ENCODE measurements at regions not wholly inside any gene's neighbourhood (a gene's known extent, or its start where the extent isn't known, plus 50 kb on each side); places are given as distances from the start of the nearest gene placed in this dataset.
A peak's percentile ranks its signal among the peaks of the same experiment; 100 is the strongest.

DNA sequence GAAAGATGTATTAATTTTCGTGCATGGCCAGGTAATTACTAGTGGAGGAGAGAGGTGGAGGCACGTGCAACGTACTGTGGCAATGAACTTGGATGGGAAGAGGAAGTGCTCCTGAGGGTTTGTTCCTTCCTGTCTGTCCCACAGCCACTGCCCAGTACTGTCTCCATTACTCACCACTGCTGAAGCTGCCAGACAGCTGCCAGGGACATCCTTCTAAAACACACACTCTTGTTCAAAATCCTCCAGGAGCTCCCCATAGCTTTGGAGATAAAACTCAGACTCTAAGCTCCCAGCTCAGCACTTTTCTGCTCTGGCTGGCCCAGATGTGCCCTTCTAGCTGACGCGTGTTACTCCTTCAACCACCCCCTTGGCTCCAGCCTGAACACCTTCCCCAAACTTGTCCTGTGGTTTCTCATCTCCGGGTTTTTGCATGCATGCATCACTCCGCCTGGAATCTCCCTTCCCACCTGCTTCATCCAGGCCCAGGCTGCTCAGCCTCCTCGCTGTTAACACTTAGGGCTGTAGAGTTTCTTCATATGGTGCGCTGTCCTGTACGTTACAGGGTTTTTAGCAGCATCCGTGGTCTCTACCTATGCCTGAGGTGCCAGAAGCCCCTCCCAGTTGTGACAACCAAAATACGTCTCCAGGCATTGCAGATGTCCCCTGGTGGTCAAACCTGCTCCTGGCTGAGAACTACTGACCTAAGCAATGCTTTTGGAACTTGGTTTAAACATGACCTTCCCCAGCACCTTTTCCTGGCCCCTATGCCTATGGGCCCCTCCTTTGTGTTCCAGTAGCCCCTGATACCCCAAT, 69.5 kb downstream of the C11orf91 start:
- H3K4me3 ChIP-seq (ENCODE audit: low read length): no peak overlapping the region
- no peaks in the 10 kb centered on the region for H3K4me1 ChIP-seq (ENCODE audit: control insufficient read depth, insufficient read depth, low read length)
- H3K27ac ChIP-seq (ENCODE audit: low read depth, low read length): no peak overlapping the region
- no peaks in the 10 kb centered on the region for H3K27me3 ChIP-seq (ENCODE audit: control insufficient read depth, insufficient read depth, low read length)
- H3K36me3 ChIP-seq (ENCODE audit: control insufficient read depth, insufficient read depth, low read length): no peaks in the 10 kb centered on the region
- no peak overlapping the region for H3K9ac ChIP-seq (ENCODE audit: low read length)

DNA sequence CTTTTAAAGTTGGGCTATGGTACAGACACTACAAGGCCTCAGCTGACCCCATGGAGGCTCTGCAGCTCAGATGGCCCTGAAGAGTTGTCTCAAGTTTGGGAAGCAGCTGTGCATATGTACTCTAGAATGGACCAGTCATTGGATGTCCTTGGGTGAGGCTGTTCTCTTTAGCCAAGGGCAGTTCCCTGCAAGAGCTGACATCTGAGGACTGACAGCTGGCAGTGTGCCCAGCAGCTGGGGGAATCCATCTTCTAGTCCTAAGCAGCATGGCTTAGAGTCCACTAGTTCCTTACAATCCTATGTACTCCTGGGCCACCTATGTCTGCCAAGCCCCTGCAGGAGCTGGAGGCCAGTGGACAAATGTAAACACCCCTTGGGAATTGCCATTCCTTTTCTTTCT, 76.5 kb downstream of the C11orf91 start:
- Histone ChIP-seq H3K4me3 (ENCODE audit: low read length) (no peak overlapping the region), H3K27ac (ENCODE audit: low read depth, low read length) (no peak overlapping the region), H3K4me1 (ENCODE audit: control insufficient read depth, insufficient read depth, low read length) (no peaks in the 10 kb centered on the region), H3K36me3 (ENCODE audit: control insufficient read depth, insufficient read depth, low read length) (no peaks in the 10 kb centered on the region), H3K27me3 (ENCODE audit: control insufficient read depth, insufficient read depth, low read length) (no peaks in the 10 kb centered on the region), H3K9ac (ENCODE audit: low read length) (no peak overlapping the region)

DNA sequence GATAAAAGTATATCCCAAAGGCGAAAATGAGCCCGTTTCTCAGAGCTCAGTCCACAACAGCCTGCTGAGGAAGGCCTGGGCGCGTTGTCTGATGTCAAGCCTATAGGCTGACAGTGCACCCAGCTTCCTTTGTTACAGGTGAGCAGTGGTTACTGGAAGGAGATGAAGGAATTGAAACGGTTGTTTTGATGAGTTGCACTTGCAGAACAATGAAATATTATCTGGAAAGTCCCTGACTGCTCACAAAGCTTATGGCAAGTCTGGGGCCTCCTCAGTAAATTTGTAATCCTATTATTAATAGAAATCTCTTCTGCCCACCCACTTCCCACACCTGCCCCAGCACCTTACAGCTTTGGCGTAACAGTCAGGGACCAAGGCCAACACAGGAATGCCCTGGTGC, 77.8 kb downstream of the C11orf91 start:
- Histone ChIP-seq H3K36me3 (ENCODE audit: control insufficient read depth, insufficient read depth, low read length) (no peaks in the 10 kb centered on the region), H3K4me3 (ENCODE audit: low read length) (no peak overlapping the region), H3K27ac (ENCODE audit: low read depth, low read length) (no peak overlapping the region), H3K27me3 (ENCODE audit: control insufficient read depth, insufficient read depth, low read length) (no peaks in the 10 kb centered on the region), H3K9ac (ENCODE audit: low read length) (no peak overlapping the region), H3K4me1 (ENCODE audit: control insufficient read depth, insufficient read depth, low read length) (no peaks in the 10 kb centered on the region)

DNA sequence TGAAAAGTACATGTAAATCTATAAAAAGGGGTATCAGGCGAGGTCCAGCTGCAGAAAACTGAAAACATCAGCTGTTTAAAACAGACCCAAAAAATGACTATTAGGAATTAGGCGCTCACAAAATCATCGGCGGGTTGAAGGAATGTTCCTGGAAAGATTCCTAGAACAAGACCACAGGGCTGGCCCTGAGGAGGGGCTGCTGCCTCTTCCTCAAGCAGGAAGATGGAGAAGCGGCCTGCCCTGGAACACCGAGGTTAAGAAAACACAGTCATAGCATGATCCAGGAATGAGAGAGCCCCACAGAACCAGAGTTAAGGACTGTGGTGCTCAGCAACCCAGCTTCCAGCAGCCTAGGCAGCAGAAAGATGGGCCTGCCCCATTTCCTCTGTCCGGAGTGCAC, 78.4 kb downstream of the C11orf91 start:
- H3K36me3 ChIP-seq (ENCODE audit: control insufficient read depth, insufficient read depth, low read length): no peaks in the 10 kb centered on the region
- H3K27ac ChIP-seq (ENCODE audit: low read depth, low read length): no peak overlapping the region
- no peak overlapping the region for H3K9ac ChIP-seq (ENCODE audit: low read length)
- H3K4me1 ChIP-seq (ENCODE audit: control insufficient read depth, insufficient read depth, low read length): no peaks in the 10 kb centered on the region
- H3K4me3 ChIP-seq (ENCODE audit: low read length): no peak overlapping the region
- no peaks in the 10 kb centered on the region for H3K27me3 ChIP-seq (ENCODE audit: control insufficient read depth, insufficient read depth, low read length)

DNA sequence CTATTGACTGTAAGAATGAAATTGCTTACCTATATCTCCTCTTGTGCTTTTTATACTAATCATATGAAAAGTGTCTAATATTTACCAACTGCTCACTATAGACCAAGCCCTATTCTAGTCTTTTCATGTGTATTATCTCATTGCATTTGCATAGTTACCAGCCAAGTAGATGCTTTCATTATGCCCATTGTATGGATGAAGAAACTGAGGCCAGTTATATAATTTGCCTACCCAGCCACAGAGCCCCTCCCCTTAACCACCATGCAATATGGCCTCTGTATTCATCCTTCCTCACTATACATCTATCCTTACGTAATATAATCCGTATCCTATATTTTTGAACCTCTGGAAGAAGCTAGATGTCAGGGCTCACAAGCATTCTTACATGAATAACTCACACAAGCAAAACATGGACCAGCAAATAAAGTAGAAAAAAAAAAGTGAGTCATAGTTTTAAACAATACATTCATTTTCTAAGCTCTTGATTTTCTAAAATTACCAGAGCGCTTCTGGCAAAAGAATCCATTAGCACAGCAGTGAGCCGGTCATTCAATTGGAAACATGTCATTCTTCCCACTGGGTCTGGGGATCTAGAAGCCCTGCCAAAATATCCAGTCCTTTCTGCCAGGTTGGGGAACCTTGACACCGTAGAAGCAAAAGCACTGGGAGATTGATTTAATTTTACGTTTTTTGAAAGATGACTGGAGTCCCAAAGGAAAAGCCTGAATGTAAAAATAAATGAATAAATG, 80.0 kb downstream of the C11orf91 start:
- no peak overlapping the region for H3K4me3 ChIP-seq (ENCODE audit: low read length)
- H3K36me3 ChIP-seq (ENCODE audit: control insufficient read depth, insufficient read depth, low read length): no peaks in the 10 kb centered on the region

DNA sequence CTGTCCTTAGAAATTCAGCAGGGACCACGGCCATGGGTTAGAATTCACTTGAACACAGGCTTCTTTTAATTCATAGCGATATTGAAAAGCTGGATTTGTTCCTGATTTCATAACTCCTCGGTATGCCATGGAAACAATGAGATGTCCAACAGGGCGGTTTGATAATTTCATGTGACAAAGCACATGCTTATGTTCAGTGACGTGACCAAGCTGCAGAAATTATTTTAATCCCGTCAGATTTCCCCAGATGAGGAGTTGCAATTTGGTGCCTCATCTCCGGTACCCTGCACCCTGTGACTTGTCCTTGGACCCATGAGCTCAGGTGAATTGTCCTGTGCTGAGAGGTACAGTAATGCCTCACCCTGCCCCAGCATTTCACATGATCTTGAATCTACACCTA, 81.7 kb downstream of the C11orf91 start:
- H3K9ac ChIP-seq (ENCODE audit: low read length): no peak overlapping the region
- no peak overlapping the region for H3K27ac ChIP-seq (ENCODE audit: low read depth, low read length)
- H3K4me1 ChIP-seq (ENCODE audit: control insufficient read depth, insufficient read depth, low read length): no peaks in the 10 kb centered on the region
- no peaks in the 10 kb centered on the region for H3K36me3 ChIP-seq (ENCODE audit: control insufficient read depth, insufficient read depth, low read length)
- H3K4me3 ChIP-seq (ENCODE audit: low read length): no peak overlapping the region
- no peaks in the 10 kb centered on the region for H3K27me3 ChIP-seq (ENCODE audit: control insufficient read depth, insufficient read depth, low read length)

More for the DNA sequence above, 80.0 kb downstream of the C11orf91 start:
- no peak overlapping the region for H3K9ac ChIP-seq (ENCODE audit: low read length)
- no peaks in the 10 kb centered on the region for H3K4me1 ChIP-seq (ENCODE audit: control insufficient read depth, insufficient read depth, low read length)
- peak overlapping the region; percentile 8 for H3K27ac ChIP-seq (ENCODE audit: low read depth, low read length)
- H3K27me3 ChIP-seq (ENCODE audit: control insufficient read depth, insufficient read depth, low read length): no peaks in the 10 kb centered on the region

DNA sequence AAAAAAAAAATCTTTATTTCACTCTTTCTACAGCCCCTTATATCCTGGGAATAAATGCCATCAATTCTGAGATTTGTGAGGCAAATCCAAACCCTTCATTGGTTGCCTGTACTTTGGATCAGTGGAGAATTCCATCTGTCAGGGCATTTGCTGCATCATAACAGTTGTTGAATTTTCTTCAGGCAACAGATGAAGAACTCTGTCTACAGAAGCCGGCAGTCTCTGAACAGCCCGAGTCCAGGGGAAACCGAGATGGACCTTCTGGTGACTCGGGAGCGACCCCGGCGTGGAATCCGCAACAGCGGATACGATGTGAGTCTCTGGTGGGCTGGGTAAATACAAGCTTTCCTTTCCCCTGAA, 82.3 kb downstream of the C11orf91 start:
- Histone ChIP-seq H3K9ac (ENCODE audit: low read length) (no peak overlapping the region), H3K36me3 (ENCODE audit: control insufficient read depth, insufficient read depth, low read length) (no peaks in the 10 kb centered on the region), H3K4me3 (ENCODE audit: low read length) (no peak overlapping the region), H3K4me1 (ENCODE audit: control insufficient read depth, insufficient read depth, low read length) (no peaks in the 10 kb centered on the region), H3K27ac (ENCODE audit: low read depth, low read length) (no peak overlapping the region), H3K27me3 (ENCODE audit: control insufficient read depth, insufficient read depth, low read length) (no peaks in the 10 kb centered on the region)

DNA sequence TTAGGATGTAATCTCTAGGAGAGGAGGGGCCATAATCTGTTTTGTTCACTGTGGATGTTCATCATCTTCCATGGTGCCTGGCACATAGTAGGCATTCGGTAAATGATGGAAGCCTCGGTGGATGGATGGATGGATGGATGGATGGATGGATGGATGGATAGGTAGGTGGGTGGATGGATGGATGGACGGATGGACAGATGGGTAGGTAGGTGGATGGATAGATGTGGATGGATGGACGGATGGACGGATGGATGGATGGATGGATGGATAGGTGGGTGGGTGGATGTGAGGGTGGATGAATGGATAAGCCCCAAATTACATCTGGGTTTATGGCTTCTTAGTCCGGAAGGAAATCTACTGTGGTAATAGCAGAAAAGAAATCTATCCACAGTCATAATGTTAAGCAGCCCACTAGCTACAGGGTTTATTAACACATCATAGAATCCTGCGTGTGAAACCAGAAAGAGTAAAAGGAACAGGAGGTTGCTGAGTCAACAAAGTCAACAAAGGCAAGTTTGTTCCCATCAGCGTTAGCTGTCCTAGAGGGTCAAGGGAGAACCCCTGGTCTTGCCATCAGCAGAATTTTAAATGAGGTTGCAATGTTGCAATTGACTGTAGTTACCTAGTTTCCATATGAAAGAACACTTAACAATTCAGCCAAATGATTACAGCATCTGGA, 82.8 kb downstream of the C11orf91 start:
- no peaks in the 10 kb centered on the region for H3K36me3 ChIP-seq (ENCODE audit: control insufficient read depth, insufficient read depth, low read length)
- H3K27me3 ChIP-seq (ENCODE audit: control insufficient read depth, insufficient read depth, low read length): no peaks in the 10 kb centered on the region
- no peak overlapping the region for H3K9ac ChIP-seq (ENCODE audit: low read length)
- no peaks in the 10 kb centered on the region for H3K4me1 ChIP-seq (ENCODE audit: control insufficient read depth, insufficient read depth, low read length)
- H3K27ac ChIP-seq (ENCODE audit: low read depth, low read length): no peak overlapping the region
- no peak overlapping the region for H3K4me3 ChIP-seq (ENCODE audit: low read length)

DNA sequence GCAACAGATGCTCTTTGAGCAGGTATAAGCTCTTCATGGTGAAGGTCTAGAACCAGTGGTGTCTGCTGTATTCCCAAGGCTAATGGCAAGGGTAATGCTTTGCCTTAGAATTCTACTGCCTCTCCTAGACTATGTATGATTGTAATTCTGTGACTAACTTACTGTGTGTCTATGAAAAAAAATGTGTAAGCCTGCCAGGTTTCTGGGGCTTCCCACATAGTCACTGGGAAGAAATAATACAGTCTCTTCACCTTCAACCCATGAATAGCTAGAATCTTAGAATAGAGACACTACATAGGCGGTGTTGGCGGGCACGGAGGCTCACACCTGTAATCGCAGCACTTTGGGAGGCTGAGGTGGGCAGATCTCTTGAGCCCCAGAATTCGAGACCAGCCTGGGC, 84.1 kb downstream of the C11orf91 start:
- no peak overlapping the region for H3K9ac ChIP-seq (ENCODE audit: low read length)
- no peaks in the 10 kb centered on the region for H3K36me3 ChIP-seq (ENCODE audit: control insufficient read depth, insufficient read depth, low read length)
- no peaks in the 10 kb centered on the region for H3K27me3 ChIP-seq (ENCODE audit: control insufficient read depth, insufficient read depth, low read length)
- H3K27ac ChIP-seq (ENCODE audit: low read depth, low read length): no peak overlapping the region
- H3K4me1 ChIP-seq (ENCODE audit: control insufficient read depth, insufficient read depth, low read length): no peaks in the 10 kb centered on the region
- no peak overlapping the region for H3K4me3 ChIP-seq (ENCODE audit: low read length)

DNA sequence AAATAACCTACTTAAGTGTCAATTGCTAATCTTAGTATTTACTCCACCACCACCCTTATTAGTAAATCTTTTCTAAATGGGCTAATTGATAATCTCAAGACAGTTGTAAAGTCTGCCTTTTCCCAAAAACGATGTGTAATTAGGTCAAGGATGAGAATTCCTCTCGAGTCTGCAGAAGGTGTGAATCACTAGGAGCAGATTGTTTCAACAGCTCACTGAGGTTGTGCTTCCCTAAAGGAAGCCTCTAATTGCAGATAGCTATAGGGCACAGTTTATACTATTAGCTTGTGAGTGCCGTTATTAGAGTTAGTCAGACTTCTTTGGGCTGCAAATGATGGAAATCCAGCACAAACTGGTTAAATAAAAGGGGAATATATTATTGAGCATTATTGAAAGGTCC, 84.9 kb downstream of the C11orf91 start:
- H3K27ac ChIP-seq (ENCODE audit: low read depth, low read length): no peak overlapping the region
- no peak overlapping the region for H3K9ac ChIP-seq (ENCODE audit: low read length)
- H3K27me3 ChIP-seq (ENCODE audit: control insufficient read depth, insufficient read depth, low read length): no peaks in the 10 kb centered on the region
- H3K4me1 ChIP-seq (ENCODE audit: control insufficient read depth, insufficient read depth, low read length): no peaks in the 10 kb centered on the region
- no peak overlapping the region for H3K4me3 ChIP-seq (ENCODE audit: low read length)
- no peaks in the 10 kb centered on the region for H3K36me3 ChIP-seq (ENCODE audit: control insufficient read depth, insufficient read depth, low read length)

DNA sequence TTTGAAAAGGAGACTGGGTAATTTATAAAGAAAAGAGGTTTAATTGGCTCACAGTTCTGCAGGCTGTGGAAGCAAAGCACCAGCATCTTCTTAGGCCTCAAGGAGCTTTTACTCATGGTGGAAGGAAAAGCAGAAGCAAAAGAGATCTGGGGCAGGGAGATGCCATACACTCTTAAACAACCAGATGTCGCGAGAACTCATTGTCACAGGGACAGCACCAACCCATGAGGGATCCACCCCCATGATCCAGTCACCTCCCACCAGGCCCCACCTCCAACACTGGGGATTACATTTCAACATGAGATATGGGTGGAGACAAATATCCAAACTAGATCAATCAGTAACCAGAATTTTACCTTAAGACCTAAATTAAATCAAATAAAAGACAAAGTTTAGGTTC, 87.2 kb downstream of the C11orf91 start:
- no peaks in the 10 kb centered on the region for H3K4me1 ChIP-seq (ENCODE audit: control insufficient read depth, insufficient read depth, low read length)
- H3K27me3 ChIP-seq (ENCODE audit: control insufficient read depth, insufficient read depth, low read length): no peaks in the 10 kb centered on the region
- H3K27ac ChIP-seq (ENCODE audit: low read depth, low read length): no peak overlapping the region
- H3K36me3 ChIP-seq (ENCODE audit: control insufficient read depth, insufficient read depth, low read length): no peaks in the 10 kb centered on the region
- no peak overlapping the region for H3K4me3 ChIP-seq (ENCODE audit: low read length)
- no peak overlapping the region for H3K9ac ChIP-seq (ENCODE audit: low read length)

DNA sequence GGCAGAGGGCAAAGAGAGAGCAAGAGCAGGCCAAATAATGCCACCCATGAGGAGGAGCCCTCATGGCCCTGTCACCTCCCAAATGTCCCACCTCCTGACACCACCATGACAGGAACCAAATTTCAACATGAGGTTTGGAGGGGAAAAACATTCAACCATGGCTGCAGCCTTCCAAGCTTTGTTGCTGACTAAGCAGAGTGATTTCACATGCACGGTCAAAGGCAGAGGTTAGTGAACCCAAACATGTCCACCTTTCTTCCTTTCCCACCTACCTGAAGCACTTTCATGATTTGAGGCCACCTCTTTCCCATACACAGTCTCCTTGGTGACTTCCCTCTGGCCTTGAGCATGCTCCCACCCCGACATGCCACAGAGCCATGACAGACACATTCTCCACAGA, 89.7 kb downstream of the C11orf91 start:
- no peaks in the 10 kb centered on the region for H3K4me1 ChIP-seq (ENCODE audit: control insufficient read depth, insufficient read depth, low read length)
- H3K4me3 ChIP-seq (ENCODE audit: low read length): no peak overlapping the region
- H3K9ac ChIP-seq (ENCODE audit: low read length): no peak overlapping the region
- H3K27ac ChIP-seq (ENCODE audit: low read depth, low read length): no peak overlapping the region
- H3K36me3 ChIP-seq (ENCODE audit: control insufficient read depth, insufficient read depth, low read length): no peaks in the 10 kb centered on the region
- no peaks in the 10 kb centered on the region for H3K27me3 ChIP-seq (ENCODE audit: control insufficient read depth, insufficient read depth, low read length)

Data from rectal smooth muscle tissue (tissue), 1 donor.